Heart right ventricle (tissue), 16 donors: ENCODE measurements at regions not wholly inside any gene's neighbourhood (a gene's known extent, or its start where the extent isn't known, plus 50 kb on each side); places are given as distances from the start of the nearest gene placed in this dataset.
"Not testable (repeated sequence)": the region's sequence is repeated elsewhere in the genome, so short reads cannot be mapped to it uniquely, and the experiment has no call there.

ENCODE experiments used
- ATAC-seq, 8 donors: fragments of 200-7000 bp; cut with Tn5 transposase; one replicate each; pipeline ENCODE4 v1.9.1; 2020; ENCODE audit warnings: mild to moderate bottlenecking in 8 of 8, moderate library complexity in 8 of 8, moderate number of reproducible peaks in 1 of 8
- DNase-seq, 2 donors: peaks; one replicate each; pipeline ENCODE4 v3.0.0-alpha.2; 2020
- H3K27ac ChIP-seq, 10 donors: fragments of 200-600 bp; sonication (generic) in 2 of 10; one replicate each; pipeline versions ENCODE4 v1.5.0 to v1.8.0; 2020 to 2022; ENCODE audit warnings: mild to moderate bottlenecking in 3 of 10
- H3K27me3 ChIP-seq, 7 donors: fragments of 200-600 bp; one replicate each; pipeline ENCODE4 v1.8.0; 2021 to 2022; ENCODE audit warnings: mild to moderate bottlenecking in 2 of 7
- H3K36me3 ChIP-seq, 9 donors: fragments of 200-600 bp; sonication (generic) in 1 of 9; one replicate each; pipeline versions ENCODE4 v1.5.0 to v1.8.0; 2020 to 2022; ENCODE audit warnings: mild to moderate bottlenecking in 2 of 9
- H3K4me1 ChIP-seq, 9 donors: fragments of 200-600 bp; sonication (generic) in 1 of 9; one replicate each; pipeline versions ENCODE4 v1.5.0 to v1.8.0; 2020 to 2022; ENCODE audit warnings: mild to moderate bottlenecking in 4 of 9
- H3K4me3 ChIP-seq, 10 donors: fragments of 200-600 bp; sonication (generic) in 2 of 10; one replicate each; pipeline versions ENCODE4 v1.5.0 to v1.8.0; 2020 to 2022; ENCODE audit warnings: mild to moderate bottlenecking in 7 of 10, moderate library complexity in 2 of 10
- H3K9me3 ChIP-seq, 11 donors: fragments of 200-600 bp in 10 of 11; sonication (generic) in 2 of 11; one replicate each; pipeline versions ENCODE4 v1.5.0 to v1.8.0; 2013 to 2022; ENCODE audit warnings: mild to moderate bottlenecking in 2 of 11, control low read depth in 1 of 11, moderate library complexity in 1 of 11
- WGBS, 2 donors: extraction: QIAGEN DNeasy Blood & Tissue Kit; methylation state at CpG; one replicate each; pipeline ENCODE4 v1.1.7; 2013; ENCODE audit warnings: inconsistent platforms in 1 of 2; 5-methylcytosine and 5-hydroxymethylcytosine counted together
- intact Hi-C, 10 donors: fragments of 100-400 bp; cut with DNase I; formaldehyde crosslinking; loops; one replicate each; pipeline versions ENCODE4 v1.11.1 to v1.14.2; 2022
- donor health status: Arrhythmogenic right ventricular cardiomyopathy.
- donor health status: ischemic (EF 13 %, LVEDD 7.1; RV severe dilation, severe dysfunction).
- donor health status: healthy with polysubstance abuse.
- donor health status: DM: no; HTN: yes; CAD: no.
- donor health status: DM: no; HTN: no; CAD: no.
- donor health status: ischemic (EF 25% LVEDD 6.9; RV normal size, moderate dysfunction).
- donor health status: ischemic (EF 25% LVEDD 5.7; RV mildly dilated, moderate dysfunction).
- donor health status: healthy.
- donor health status: DM: yes; HTN: yes; CAD: no.
- donor health status: Ischemic cardiomyopathy.
- donor health status: ischemic (EF 35%, LVEDD 5.7; RV mildly dilated, moderate dysfunction).
- donor health status: nonischemic (EF 11% LVEDD 7.7; RV severe dilation, severe dysfunction).
- donor health status: DM: yes; HTN: yes; CAD: no.
- donor health status: PGD.
- donor health status: ischemic (EF 29% LVEDD 5.4; RV normal size, mild dysfunction).
- donor health status: nonischemic (EF 23%, LVEDD 6.1; RV moderate dilation, normal function).

DNA sequence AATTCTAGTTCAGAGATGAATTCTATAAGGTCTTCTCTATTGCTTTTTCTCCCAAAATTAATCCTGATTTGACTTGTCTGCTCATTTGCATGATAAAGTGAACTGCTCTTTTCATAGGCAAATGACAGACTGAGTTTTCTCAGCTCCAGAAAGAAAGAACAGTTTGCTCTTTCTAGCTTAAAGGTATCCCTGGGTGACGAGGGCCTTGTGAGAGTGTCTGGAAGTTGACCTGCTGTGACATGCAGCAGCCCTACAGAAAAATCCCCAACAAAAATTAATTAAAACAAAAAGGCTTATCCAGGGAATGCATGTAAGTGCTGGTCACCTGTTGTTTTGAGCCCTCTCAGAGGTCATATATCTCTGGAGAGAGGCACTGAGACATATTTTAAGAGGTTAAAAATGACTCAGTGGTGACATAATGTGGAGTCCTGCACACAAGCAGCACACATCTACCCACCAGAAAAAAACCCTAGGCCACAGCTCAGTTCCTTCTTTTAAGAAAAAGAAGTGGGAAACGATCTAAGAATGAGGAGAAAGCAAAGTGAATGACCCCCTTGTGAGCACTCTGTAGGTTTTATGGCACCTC lies 602.8 kb downstream of the TGIF2LX start:
- H3K36me3 ChIP-seq, DNase-seq, intact Hi-C loops, H3K27ac ChIP-seq, H3K9me3 ChIP-seq, ATAC-seq, H3K27me3 ChIP-seq, H3K4me1 ChIP-seq, H3K4me3 ChIP-seq: not testable (repeated sequence)
- 24 to 45% methylated on average over 2 of the region's 2 CpGs for WGBS, 2 donors
